ENCODE measurements at regions not wholly inside any gene's neighbourhood (a gene's known extent, or its start where the extent isn't known, plus 50 kb on each side); places are given as distances from the start of the nearest gene placed in this dataset.

DNA sequence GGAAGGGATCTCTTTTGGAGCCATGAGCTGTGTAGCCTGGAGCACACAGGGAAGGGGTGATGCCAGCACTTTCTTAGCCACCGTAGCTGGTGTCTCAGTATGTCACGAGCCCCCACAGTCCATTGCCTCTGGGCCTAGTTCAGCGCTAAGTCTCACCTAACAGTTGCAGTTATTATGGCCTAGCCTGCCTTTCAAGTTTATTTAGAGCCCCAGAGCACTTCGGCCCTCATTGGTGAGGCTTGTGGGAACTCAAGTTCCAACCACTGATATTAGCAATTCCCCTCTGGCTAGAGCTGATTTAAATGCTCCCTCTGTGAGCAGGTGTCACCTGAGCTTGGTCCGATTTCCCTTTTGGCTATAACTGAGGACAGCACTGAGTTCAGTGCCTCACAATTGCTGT, 388.4 kb upstream of the MAOA start:
- no peak for TF ChIP-seq ZNF404 (tag by site-specific recombination; IDR thresholded peaks at IDR 0.05)
- no peak for TF ChIP-seq ZFP37 (tag by site-specific recombination; IDR thresholded peaks at IDR 0.05)
- TF ChIP-seq ZNF792 (tag by site-specific recombination; IDR thresholded peaks at IDR 0.05), result no peak
- TF ChIP-seq ZSCAN23 (tag by site-specific recombination; IDR thresholded peaks at IDR 0.05), result no peak
- no peak for TF ChIP-seq FEZF1 (tag by site-specific recombination; IDR thresholded peaks at IDR 0.05)
- TF ChIP-seq, protein P1, sequence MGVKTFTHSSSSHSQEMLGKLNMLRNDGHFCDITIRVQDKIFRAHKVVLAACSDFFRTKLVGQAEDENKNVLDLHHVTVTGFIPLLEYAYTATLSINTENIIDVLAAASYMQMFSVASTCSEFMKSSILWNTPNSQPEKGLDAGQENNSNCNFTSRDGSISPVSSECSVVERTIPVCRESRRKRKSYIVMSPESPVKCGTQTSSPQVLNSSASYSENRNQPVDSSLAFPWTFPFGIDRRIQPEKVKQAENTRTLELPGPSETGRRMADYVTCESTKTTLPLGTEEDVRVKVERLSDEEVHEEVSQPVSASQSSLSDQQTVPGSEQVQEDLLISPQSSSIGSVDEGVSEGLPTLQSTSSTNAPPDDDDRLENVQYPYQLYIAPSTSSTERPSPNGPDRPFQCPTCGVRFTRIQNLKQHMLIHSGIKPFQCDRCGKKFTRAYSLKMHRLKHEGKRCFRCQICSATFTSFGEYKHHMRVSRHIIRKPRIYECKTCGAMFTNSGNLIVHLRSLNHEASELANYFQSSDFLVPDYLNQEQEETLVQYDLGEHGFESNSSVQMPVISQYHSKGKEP (tag by site-specific recombination; IDR thresholded peaks at IDR 0.05), result no peak
- TF ChIP-seq, protein P2, sequence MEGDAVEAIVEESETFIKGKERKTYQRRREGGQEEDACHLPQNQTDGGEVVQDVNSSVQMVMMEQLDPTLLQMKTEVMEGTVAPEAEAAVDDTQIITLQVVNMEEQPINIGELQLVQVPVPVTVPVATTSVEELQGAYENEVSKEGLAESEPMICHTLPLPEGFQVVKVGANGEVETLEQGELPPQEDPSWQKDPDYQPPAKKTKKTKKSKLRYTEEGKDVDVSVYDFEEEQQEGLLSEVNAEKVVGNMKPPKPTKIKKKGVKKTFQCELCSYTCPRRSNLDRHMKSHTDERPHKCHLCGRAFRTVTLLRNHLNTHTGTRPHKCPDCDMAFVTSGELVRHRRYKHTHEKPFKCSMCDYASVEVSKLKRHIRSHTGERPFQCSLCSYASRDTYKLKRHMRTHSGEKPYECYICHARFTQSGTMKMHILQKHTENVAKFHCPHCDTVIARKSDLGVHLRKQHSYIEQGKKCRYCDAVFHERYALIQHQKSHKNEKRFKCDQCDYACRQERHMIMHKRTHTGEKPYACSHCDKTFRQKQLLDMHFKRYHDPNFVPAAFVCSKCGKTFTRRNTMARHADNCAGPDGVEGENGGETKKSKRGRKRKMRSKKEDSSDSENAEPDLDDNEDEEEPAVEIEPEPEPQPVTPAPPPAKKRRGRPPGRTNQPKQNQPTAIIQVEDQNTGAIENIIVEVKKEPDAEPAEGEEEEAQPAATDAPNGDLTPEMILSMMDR (tag by site-specific recombination; IDR thresholded peaks at IDR 0.05), result no peak
- TF ChIP-seq, protein P3, sequence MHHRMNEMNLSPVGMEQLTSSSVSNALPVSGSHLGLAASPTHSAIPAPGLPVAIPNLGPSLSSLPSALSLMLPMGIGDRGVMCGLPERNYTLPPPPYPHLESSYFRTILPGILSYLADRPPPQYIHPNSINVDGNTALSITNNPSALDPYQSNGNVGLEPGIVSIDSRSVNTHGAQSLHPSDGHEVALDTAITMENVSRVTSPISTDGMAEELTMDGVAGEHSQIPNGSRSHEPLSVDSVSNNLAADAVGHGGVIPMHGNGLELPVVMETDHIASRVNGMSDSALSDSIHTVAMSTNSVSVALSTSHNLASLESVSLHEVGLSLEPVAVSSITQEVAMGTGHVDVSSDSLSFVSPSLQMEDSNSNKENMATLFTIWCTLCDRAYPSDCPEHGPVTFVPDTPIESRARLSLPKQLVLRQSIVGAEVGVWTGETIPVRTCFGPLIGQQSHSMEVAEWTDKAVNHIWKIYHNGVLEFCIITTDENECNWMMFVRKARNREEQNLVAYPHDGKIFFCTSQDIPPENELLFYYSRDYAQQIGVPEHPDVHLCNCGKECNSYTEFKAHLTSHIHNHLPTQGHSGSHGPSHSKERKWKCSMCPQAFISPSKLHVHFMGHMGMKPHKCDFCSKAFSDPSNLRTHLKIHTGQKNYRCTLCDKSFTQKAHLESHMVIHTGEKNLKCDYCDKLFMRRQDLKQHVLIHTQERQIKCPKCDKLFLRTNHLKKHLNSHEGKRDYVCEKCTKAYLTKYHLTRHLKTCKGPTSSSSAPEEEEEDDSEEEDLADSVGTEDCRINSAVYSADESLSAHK (tag by site-specific recombination; IDR thresholded peaks at IDR 0.05), result no peak
- no peak for TF ChIP-seq ZNF10 (tag by site-specific recombination; IDR thresholded peaks at IDR 0.05)
- no peak for TF ChIP-seq ZNF530 (tag by site-specific recombination; IDR thresholded peaks at IDR 0.05; ENCODE audit: low read depth)
- no peak for TF ChIP-seq TCF7L2 (IDR thresholded peaks at IDR 0.05; ENCODE audit: borderline replicate concordance, low read depth, low read length)
- no peak for TF ChIP-seq ZNF629 (tag by site-specific recombination; IDR thresholded peaks at IDR 0.05)
- no peak for TF ChIP-seq ZNF335 (tag by site-specific recombination; conservative IDR thresholded peaks at IDR 0.05)
- no peak for TF ChIP-seq WT1 (tag by site-specific recombination; IDR thresholded peaks at IDR 0.05)
